HG03521 (cell line): ENCODE measurements at regions not wholly inside any gene's neighbourhood (a gene's known extent, or its start where the extent isn't known, plus 50 kb on each side); places are given as distances from the start of the nearest gene placed in this dataset.

Experiments used
- ATAC-seq: cut with Tn5 transposase; IDR thresholded peaks from one replicate; pipeline ENCODE4 v1.9.1; 2021; ENCODE audit warnings: mild to moderate bottlenecking, moderate library complexity; ENCODE audit not compliant: unreplicated experiment

DNA sequence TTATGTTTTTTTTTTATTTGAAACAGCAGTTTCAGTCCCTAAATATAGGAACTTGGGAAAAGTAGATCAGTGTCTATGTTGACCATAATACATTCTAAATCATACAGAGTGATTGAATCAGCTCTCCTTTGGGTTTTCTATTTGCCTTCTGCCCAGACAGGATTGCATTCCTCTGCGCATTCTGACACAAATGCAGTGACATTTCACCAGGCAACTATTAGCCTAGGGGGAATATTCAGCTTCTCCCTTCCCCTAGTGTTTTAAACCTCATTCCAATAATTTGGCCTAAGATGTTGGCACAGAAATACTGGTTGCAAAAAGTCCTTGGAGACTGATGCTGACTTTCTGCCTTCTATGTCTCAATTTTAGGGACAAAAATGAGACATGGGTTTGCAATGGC is 172.8 kb downstream of the PTGER3 start:
- ATAC-seq = no peak

GRCh38 chr1:70877343-70877742 is 170.3 kb downstream of the PTGER3 start:
- no peak for ATAC-seq

DNA sequence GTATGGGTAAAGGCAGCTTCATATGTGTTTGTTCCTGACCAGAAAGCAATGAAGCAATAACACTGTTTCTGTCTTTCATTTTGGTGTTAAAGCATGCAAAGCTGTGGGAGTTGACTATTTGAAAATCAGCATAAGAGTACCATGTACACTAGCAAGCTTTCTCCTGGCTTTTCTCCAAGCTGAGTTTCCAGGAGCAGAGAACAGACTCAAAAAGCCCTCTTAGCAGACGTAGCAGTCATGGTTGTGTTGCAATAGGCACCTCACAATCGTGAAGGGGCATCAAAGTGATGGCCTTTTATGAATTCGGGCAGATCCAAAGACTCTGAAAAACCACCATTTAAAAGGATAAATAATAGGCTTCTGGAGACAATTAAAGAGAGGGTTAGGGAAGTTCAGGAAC is 159.7 kb downstream of the PTGER3 start:
- ATAC-seq = no peak

DNA sequence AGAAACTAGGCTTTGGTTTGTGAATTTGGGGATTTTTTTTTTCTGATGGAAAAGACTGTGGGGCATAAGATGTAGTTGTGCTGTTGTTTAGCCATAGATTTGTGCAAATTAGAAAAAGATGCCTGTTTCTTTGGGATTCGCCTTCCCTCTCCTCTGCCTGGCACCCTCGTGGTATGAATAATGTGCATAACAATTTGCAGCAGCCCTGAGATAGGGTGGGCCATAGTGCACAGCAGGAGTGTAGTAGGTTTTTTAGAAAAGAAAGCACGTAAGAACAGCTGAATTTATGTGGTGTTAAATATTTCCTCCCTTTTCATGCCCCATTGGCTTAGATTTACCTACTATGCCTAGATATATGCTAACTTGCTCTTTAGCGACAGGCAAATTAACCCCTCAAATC is 158.9 kb downstream of the PTGER3 start:
- no peak for ATAC-seq

GRCh38 chr1:70890408-70890807 is 157.2 kb downstream of the PTGER3 start:
- no peak for ATAC-seq

DNA sequence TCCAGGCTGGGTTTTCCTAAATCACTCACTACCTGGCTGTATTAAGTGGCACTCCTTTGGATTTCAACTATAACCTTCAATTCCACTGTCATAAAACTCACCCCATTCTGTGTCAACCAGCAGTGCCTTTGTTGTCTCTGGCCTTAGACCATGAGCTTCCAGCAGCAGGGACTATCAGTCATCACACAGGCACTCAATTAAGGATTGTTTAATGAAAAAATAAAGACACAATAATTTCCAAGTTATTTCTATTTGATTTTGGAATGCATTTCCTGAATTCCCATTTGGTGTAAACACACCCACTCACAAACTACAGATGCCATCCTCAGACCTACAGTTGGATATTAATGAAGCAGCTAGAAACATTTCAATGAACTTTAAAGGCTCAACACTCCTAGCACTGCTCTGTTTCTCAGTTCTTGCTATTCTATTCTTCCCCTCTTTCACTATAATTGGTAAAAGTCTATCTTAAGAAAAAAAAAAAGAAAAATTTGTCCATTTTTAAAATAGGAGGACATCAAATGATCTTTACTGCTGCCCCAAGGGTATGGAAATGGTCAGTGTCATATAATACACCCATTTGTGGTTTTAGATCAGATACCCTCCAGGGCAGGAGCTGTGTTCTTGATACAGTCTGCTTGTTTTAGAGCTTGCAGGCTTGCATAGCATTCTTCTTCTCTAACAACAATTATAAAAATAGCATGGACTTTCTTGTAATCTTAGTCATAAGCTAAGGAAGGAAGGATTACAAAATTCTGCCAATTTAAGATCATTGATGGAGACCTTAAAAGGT is 156.4 kb downstream of the PTGER3 start:
- ATAC-seq = no peak

- no peak for ATAC-seq
Observed at GRCh38 chr1:70892140-70892539, 155.5 kb downstream of the PTGER3 start.

DNA sequence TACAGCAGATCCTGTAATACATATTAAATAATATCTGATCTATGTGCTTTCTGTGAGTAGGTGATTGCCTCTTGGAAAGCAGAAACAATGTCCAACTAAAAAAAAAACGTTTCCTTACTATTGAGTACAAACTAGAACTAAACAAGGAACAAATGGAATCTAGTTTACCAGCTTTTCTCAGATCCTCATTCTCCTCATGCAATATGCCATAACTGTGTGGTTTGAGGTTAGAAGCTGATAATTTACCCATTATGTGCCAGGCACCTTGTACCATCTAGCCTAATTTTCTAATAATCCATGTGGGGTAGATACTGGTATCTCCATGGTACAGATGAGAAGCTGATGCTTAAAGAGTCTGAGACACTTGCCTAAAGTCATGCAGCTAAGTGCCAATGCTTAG is 154.7 kb downstream of the PTGER3 start:
- no peak for ATAC-seq

DNA sequence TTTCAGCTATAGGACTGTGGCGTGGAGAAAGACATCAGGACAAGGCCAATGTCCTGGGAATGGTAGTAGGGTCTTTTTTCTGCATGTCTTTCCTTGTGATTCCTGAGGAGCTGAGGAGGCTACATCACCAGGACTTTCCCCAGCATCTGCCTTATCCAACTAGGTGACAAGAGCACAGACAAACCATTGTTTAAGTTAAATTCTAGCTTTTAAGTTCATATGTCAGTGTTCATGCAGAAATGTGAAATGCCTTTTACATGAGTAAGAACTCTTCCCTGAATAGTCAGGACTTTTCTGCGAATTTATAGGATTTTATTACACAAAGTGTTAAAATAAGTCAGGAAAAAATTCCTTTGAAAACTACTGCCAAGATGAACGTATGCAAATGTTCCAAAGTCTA is 154.2 kb downstream of the PTGER3 start:
- ATAC-seq = no peak

GRCh38 chr1:70895531-70895930 is 152.1 kb downstream of the PTGER3 start:
- no peak for ATAC-seq

DNA sequence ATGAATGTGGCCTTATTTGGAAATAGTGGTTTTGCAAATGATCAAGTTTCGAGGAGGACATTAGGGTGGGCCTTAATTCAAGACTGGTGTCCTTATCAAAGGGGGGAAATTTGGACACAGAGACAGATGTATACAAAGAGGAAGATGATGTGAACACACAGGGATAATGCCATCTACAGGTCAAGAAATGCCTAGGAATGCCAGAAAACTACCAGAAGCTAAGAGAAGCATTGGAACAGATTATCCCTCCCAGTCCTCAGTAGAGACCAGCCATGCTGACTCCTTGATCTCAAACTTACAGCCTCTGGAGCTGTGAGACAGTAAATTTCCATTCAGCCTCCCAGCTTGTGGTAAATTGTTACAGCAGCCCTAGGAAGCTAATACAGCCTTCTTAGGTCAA is 151.4 kb downstream of the PTGER3 start:
- ATAC-seq = no peak

DNA sequence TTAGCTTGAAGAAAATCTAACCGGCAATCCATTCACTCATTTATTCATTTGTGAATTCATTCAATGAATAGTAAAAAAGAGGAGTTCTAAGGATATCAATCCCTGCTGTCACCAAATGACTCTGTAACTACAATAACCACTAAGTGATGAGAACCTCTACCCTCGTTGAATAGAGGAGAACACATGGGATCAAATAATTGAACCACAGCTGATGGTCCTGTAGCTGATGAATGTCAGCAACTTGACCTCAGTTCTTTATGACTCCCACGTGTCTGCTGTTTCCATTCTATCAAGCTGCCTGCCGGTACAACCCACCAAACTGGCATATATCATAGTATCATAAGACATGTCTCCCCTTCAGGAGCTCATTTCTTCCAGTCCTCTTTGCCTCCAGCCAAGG is 150.3 kb downstream of the PTGER3 start:
- no peak for ATAC-seq

DNA sequence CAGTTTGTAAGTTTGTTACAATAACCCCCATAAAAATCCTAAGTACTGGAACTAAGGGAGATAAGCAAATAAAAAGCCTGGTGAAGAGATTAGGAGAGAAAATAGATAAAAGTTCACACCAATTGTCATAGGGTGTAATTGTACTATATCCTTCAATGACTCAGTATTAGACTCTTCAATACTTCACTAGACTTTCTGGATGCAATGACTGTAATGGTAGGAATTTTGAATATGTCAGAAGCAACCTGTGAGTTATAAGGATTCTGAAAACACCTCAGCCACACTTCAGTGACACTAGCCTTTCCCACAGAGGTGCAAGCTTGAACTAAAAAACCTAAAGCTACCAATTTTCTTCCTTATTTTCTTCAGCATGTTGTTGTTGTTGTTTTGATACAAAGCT is 147.9 kb downstream of the PTGER3 start:
- ATAC-seq = no peak

DNA sequence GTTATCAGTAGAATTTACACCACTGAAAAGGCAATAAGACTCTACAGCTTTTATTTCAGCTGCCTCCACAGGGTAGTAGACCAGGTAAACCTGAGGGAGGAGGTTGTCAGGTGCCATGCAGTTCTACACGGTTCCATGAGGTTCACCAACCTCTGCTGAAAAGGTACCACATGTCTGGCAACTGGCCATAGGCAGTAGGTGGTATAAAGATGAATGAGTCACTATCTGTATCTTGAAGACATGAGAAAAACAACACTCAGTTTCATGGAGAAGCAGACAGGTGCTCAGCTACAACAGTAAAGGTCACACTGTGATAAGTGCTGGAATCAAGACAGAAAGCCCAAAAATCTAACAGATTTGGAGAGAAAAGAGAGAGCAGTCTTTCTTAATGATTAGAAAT is 145.4 kb downstream of the PTGER3 start:
- no peak for ATAC-seq

DNA sequence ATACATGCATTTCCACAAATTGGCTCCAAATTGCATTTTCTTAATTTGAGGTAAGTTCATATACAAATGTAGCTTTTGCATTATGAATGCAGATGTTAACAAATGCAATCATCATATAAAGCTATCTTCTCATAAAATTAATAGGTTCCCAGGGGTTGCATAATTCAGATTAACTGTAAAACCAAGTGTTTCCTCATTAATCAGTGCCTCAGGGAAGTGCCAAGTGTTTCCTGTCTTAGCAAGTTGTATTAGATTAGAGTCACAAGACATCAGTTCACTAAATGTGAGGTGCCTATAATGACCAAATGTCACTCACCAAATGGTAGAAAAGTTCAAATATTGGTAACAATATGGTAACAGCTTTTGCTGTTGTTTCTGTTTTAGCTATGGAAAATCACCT is 140.8 kb downstream of the PTGER3 start:
- no peak for ATAC-seq

DNA sequence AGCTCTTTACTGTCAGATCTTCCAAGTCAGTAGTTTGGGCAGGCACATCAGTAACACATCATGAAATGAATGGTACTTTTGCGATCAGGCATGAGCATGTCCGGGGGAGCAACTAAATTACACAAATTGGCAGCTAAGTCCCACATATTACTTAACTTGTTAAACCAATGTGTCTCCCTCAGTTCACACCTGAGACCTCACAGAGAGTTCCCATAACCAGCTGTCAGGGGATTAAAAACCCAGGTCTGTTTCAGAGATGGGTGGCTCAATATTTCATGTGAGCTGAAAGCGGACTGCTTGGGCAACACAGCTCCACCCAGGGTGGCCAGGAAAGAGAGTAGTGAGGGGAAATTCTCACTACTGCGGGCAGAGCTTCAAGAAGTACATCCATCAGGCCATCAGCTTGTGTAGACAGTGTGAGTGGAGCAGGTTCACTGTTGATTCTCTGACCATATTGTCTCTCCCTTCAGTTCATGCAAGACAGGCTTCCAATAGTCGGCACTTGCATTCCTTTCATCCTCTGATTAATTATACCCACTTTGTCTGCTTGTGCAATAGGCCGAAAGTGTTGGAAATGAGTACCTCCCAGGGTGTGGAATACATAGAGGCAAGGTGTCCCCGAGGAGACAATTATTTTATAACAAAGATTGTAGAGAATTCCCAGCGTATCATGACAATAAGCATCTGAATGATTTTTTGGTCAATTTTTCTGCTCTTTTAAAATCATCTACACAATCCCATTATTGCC is 139.9 kb downstream of the PTGER3 start:
- no peak for ATAC-seq

- ATAC-seq = no peak
Observed at GRCh38 chr1:70909262-70909822, 138.3 kb downstream of the PTGER3 start.

- ATAC-seq = no peak
Observed at GRCh38 chr1:70910013-70910412, 137.6 kb downstream of the PTGER3 start.

DNA sequence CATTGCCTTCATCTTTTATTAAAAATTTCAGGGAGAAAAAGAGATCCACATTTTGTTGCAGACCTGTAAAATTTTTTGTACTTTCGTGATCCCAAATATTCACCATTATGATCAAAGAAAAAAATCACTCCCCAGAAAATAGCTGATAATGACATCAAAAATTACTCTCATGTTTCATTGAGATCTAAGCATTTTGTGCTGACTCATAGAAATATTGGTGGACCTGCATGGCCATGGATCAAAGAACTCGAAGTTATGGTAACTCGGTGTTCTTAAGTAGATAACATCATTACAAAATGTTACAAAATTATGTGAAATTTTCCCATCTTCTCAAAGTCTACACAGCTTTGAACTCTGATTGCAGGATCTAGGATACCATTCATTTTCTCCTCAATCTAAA is 135.8 kb downstream of the PTGER3 start:
- no peak for ATAC-seq

- no peak for ATAC-seq
Observed at GRCh38 chr1:70914224-70914623, 133.4 kb downstream of the PTGER3 start.

GRCh38 chr1:70915258-70916033 is 132.2 kb downstream of the PTGER3 start:
- no peak for ATAC-seq
